Fibroblast of the aortic adventitia (primary cell): ENCODE measurements at regions not wholly inside any gene's neighbourhood (a gene's known extent, or its start where the extent isn't known, plus 50 kb on each side); places are given as distances from the start of the nearest gene placed in this dataset.

ENCODE experiments used
- DNase-seq: peaks from one replicate; pipeline ENCODE4 v3.0.0-alpha.2; 2010; ENCODE audit warnings: low read depth
- H3K4me3 ChIP-seq: 2 replicates; pipeline ENCODE4 v1.5.1; 2011; ENCODE audit warnings: low read depth, mild to moderate bottlenecking, control low read depth, low read length, moderate library complexity
- CTCF ChIP-seq: IDR thresholded peaks from 2 replicates; pipeline ENCODE4 v1.5.1; 2011; ENCODE audit warnings: mild to moderate bottlenecking, low read length, control low read depth, inconsistent platforms; ENCODE audit not compliant: insufficient read depth

- no peak overlapping the region for H3K4me3 ChIP-seq
- TF ChIP-seq CTCF: no peak
- no peak for DNase-seq
Observed at GRCh38 chr1:244347942-244348341, 103.8 kb downstream of the ADSS2 start.

- DNase-seq: peak; percentile 94
- no peak for TF ChIP-seq CTCF
- no peak overlapping the region for H3K4me3 ChIP-seq
Observed at GRCh38 chr1:244349103-244349531, 102.6 kb downstream of the ADSS2 start.

GRCh38 chr1:244349581-244350001 is 102.1 kb downstream of the ADSS2 start:
- TF ChIP-seq CTCF: no peak
- DNase-seq: peak; percentile 52
- H3K4me3 ChIP-seq: no peak overlapping the region

- DNase-seq: no peak
- no peak for TF ChIP-seq CTCF
- H3K4me3 ChIP-seq: no peak overlapping the region
Observed at GRCh38 chr1:244350027-244350426, 101.7 kb downstream of the ADSS2 start.

- H3K4me3 ChIP-seq: no peak overlapping the region
- no peak for DNase-seq
- TF ChIP-seq CTCF: no peak
Observed at GRCh38 chr1:244352156-244352830, 99.4 kb downstream of the ADSS2 start.

GRCh38 chr1:244353551-244354091 is 98.1 kb downstream of the ADSS2 start:
- no peak for TF ChIP-seq CTCF
- DNase-seq: peak; percentile 92
- H3K4me3 ChIP-seq: no peak overlapping the region
